Omental fat pad (tissue), 3 donors: ENCODE measurements at regions not wholly inside any gene's neighbourhood (a gene's known extent, or its start where the extent isn't known, plus 50 kb on each side); places are given as distances from the start of the nearest gene placed in this dataset.

Source experiments
- ATAC-seq: fragments of 150-250 bp; one replicate; pipeline ENCODE4 v1.9.1; 2016; ENCODE audit warnings: mild to moderate bottlenecking, moderate library complexity; ENCODE audit not compliant: low FRiP score
- DNase-seq: peaks from one replicate; pipeline ENCODE4 v3.0.0-alpha.2; 2019; ENCODE audit warnings: low spot score
- CTCF ChIP-seq, 3 donors: fragments of 450-650 bp; IDR thresholded peaks; one replicate each; pipeline ENCODE4 v1.5.1; 2016 to 2017; ENCODE audit warnings: antibody characterized with exemption in 3 of 3, mild to moderate bottlenecking in 3 of 3, moderate library complexity in 2 of 3

- DNase-seq (no peak), ATAC-seq (no peak)
- no peak for TF ChIP-seq CTCF (IDR thresholded peaks at IDR 0.05)
These were observed 231.9 kb downstream of the CLIC5 start for GRCh38 chr6:45783716-45784115.

- DNase-seq, result no peak
- no peak for TF ChIP-seq CTCF (IDR thresholded peaks at IDR 0.05)
- no peak for ATAC-seq
These were observed 233.8 kb downstream of the CLIC5 start for GRCh38 chr6:45781890-45782289.

GRCh38 chr6:45780523-45780922, 235.1 kb downstream of the CLIC5 start:
- TF ChIP-seq CTCF (IDR thresholded peaks at IDR 0.05), result no peak
- ATAC-seq (no peak), DNase-seq (no peak)

- DNase-seq, result no peak
- TF ChIP-seq CTCF (IDR thresholded peaks at IDR 0.05), result no peak
- no peak for ATAC-seq
These were observed 240.5 kb downstream of the CLIC5 start for GRCh38 chr6:45775026-45775697.

- ATAC-seq, result no peak
- DNase-seq, result no peak
These were observed 241.8 kb downstream of the CLIC5 start for GRCh38 chr6:45773906-45774305.

GRCh38 chr6:45772886-45773495, 242.7 kb downstream of the CLIC5 start:
- ATAC-seq, result no peak
- no peak for DNase-seq
- no peak for TF ChIP-seq CTCF (IDR thresholded peaks at IDR 0.05)

More at GRCh38 chr6:45773906-45774305, 241.8 kb downstream of the CLIC5 start:
- no peak for TF ChIP-seq CTCF (IDR thresholded peaks at IDR 0.05)

GRCh38 chr6:45772051-45772450, 243.6 kb downstream of the CLIC5 start:
- ATAC-seq (no peak), DNase-seq (no peak)
- TF ChIP-seq CTCF (IDR thresholded peaks at IDR 0.05), result no peak
